Coronary artery (tissue), 2 donors: ENCODE measurements at regions not wholly inside any gene's neighbourhood (a gene's known extent, or its start where the extent isn't known, plus 50 kb on each side); places are given as distances from the start of the nearest gene placed in this dataset.

Experiments
- DNase-seq: peaks from one replicate; pipeline ENCODE4 v3.0.0-alpha.2; 2017; ENCODE audit warnings: low spot score
- H3K27ac ChIP-seq, 2 donors: fragments of 200-600 bp; sonication (generic); one replicate each; pipeline ENCODE4 v1.5.1; 2016 to 2019
- H3K4me3 ChIP-seq: fragments of 200-600 bp; sonication (generic); 2 replicates; pipeline ENCODE4 v1.5.1; 2016; ENCODE audit warnings: mild to moderate bottlenecking, moderate library complexity
- CTCF ChIP-seq: fragments of 200-600 bp; sonication (generic); IDR thresholded peaks from one replicate; pipeline ENCODE4 v1.5.1; 2019; ENCODE audit warnings: antibody characterized with exemption

- Histone ChIP-seq H3K27ac (peak overlapping the region in 1 of 2 donors; percentile 53), H3K4me3 (no peak overlapping the region)
- DNase-seq, result no peak
- TF ChIP-seq CTCF, result no peak
Observed at GRCh38 chr9:86732514-86733171, 214.7 kb downstream of the GAS1 start.

- no peak overlapping the region for H3K27ac ChIP-seq
- TF ChIP-seq CTCF, result no peak
- DNase-seq, result no peak
Observed at GRCh38 chr9:86731511-86732063, 215.7 kb downstream of the GAS1 start.

DNA sequence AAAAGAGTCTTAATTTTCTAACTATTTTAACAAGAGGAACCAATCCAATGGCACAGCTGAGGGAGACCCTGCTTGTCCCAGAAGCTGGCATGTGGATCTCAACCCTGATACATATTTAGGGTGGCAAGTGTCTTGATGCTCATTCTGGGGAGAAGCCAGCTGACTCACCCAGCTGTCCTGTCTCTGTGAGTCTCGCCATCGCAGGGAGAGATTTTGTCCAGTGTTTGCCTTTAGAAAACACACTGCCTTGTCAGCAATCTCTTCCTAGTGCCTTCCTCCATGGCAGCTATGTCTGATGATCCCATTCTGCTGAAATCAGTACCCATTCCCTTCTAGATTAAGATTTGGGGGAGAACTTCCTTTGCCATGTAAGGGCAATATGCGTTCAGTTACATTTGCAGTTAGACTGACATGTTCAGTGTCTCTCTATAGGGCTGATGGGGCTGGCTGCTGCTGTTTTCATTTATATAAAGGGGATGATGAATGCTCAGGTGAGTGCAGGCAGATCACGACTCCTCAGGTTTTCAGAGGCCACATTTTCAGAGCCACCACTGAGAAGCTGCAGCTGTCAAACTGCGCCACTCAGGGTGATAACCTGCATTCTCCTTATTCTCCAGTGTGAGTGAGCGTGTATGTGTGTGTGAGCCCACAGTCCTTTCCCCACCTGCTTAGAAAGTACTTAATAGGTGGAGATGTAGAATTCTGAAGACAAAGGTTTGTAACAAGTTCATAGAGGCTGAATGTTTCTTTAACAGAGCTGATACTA is 217.0 kb downstream of the GAS1 start:
- no peak for DNase-seq
- no peak overlapping the region for H3K27ac ChIP-seq
- no peak overlapping the region for H3K4me3 ChIP-seq
- TF ChIP-seq CTCF, result no peak

More at GRCh38 chr9:86731511-86732063, 215.7 kb downstream of the GAS1 start:
- H3K4me3 ChIP-seq, result no peak overlapping the region

DNA sequence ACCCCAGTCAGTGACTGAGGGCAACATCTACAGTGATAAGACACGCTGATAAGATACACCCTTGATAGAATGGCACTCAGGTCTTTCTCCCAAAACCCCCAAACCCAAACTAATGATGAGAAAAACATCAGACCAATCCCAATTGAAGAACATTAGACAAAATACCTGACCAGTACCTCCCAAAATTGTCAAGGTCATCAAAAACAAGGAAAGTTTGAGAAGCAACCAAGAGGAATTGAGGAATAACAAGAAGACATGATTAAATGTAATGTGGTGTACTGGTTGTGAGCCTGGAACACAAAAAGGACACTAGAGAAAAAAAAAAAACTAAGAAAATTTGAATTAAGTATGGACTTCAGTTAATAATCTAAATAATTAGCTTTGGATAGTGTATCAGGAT is 222.8 kb downstream of the GAS1 start:
- DNase-seq, result no peak
- TF ChIP-seq CTCF, result no peak
- Histone ChIP-seq H3K4me3 (no peak overlapping the region), H3K27ac (no peak overlapping the region)

DNA sequence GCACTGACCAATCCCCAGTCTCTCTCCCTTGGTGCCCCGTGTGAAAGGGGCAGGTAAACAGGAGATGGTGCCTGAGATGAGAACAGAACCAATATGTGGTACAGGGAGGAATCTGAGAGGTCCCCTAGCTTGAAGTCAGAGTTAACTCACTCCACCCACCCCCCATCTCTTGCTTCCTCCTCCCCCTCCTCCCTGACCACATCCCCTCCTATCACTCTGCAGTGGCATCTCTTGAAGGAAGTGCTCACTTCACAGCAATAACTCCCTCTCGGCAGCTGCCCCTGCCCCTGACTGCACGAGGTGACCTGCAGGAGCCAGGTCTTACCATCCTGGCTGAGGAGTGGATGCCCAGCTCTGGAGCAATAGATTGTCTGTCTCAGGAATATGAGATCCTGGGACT is 224.0 kb downstream of the GAS1 start:
- no peak for DNase-seq
- TF ChIP-seq CTCF, result no peak
- Histone ChIP-seq H3K27ac (peak overlapping the region in 1 of 2 donors; percentile 70), H3K4me3 (no peak overlapping the region)

- H3K27ac ChIP-seq, result peak overlapping the region; percentile 25 to 70
Observed at GRCh38 chr9:86722706-86723075, 224.6 kb downstream of the GAS1 start.

More at GRCh38 chr9:86722706-86723075, 224.6 kb downstream of the GAS1 start:
- no peak for DNase-seq
- no peak overlapping the region for H3K4me3 ChIP-seq
- TF ChIP-seq CTCF, result no peak
